Thoracic aorta (tissue), 2 donors: ENCODE measurements at regions not wholly inside any gene's neighbourhood (a gene's known extent, or its start where the extent isn't known, plus 50 kb on each side); places are given as distances from the start of the nearest gene placed in this dataset.

Experiments used
- ATAC-seq: fragments of 150-250 bp; one replicate; pipeline ENCODE4 v1.8.0; 2017; ENCODE audit warnings: low read depth; ENCODE audit not compliant: insufficient number of reproducible peaks, low FRiP score
- DNase-seq: peaks from one replicate; pipeline ENCODE4 v3.0.0-alpha.2; 2020; ENCODE audit warnings: low spot score
- H3K27ac ChIP-seq, 2 donors: fragments of 200-600 bp; sonication (generic); 1 replicate in 1 of 2; 2 replicates in 1 of 2; pipeline ENCODE4 v1.5.1; 2016; ENCODE audit warnings: mild to moderate bottlenecking in 2 of 2, moderate library complexity in 2 of 2
- H3K27me3 ChIP-seq: fragments of 200-600 bp; sonication (generic); replicated peaks from 2 replicates; pipeline ENCODE4 v1.6.0; 2016; ENCODE audit warnings: mild to moderate bottlenecking; ENCODE audit not compliant: insufficient read depth
- H3K36me3 ChIP-seq: fragments of 200-600 bp; sonication (generic); one replicate; pipeline ENCODE4 v1.5.1; 2016
- H3K4me1 ChIP-seq, 2 donors: fragments of 200-600 bp; sonication (generic); 1 replicate in 1 of 2; 2 replicates in 1 of 2; pipeline versions ENCODE4 v1.5.1 to v1.6.0; 2016; ENCODE audit warnings: low read depth in 2 of 2, mild to moderate bottlenecking in 1 of 2; ENCODE audit not compliant: control insufficient read depth in 1 of 2
- H3K4me3 ChIP-seq: fragments of 200-600 bp; sonication (generic); 2 replicates; pipeline ENCODE4 v1.5.1; 2016; ENCODE audit warnings: mild to moderate bottlenecking
- H3K9me3 ChIP-seq: fragments of 200-600 bp; sonication (generic); 2 replicates; pipeline ENCODE4 v1.5.1; 2016
- TF ChIP-seq, protein P1 (sequence below): fragments of 200-600 bp; sonication (generic); IDR thresholded peaks from one replicate; pipeline ENCODE4 v1.5.1; 2019; ENCODE audit warnings: antibody characterized with exemption

DNA sequence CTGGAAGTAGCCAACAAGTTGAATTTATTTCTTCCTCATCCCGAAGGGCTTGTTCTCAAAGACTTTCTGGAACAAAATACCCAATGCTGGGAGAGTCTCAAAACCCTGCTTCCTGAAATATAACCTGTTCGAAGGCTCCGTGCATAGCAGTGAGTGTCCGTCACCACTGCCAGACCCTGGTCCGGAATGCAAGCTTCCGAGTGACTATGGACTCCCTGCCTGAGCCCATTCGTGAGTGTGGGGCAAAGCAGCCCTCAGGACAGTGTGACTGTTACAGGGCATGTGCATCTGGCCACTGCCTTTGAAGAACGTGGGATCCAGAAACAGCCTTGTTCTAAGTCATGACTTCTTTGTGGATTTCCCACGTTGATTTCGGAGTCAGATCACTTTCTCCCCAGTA, 214.5 kb upstream of the IGF1R start:
- Histone ChIP-seq H3K27me3 (no peaks in the 10 kb centered on the region), H3K4me1 (no peaks in the 10 kb centered on the region), H3K9me3 (no peaks in the 10 kb centered on the region), H3K4me3 (no peak overlapping the region), H3K27ac (no peak overlapping the region), H3K36me3 (no peaks in the 10 kb centered on the region)
- DNase-seq (no peak), ATAC-seq (no peak)
- TF ChIP-seq, protein P1, sequence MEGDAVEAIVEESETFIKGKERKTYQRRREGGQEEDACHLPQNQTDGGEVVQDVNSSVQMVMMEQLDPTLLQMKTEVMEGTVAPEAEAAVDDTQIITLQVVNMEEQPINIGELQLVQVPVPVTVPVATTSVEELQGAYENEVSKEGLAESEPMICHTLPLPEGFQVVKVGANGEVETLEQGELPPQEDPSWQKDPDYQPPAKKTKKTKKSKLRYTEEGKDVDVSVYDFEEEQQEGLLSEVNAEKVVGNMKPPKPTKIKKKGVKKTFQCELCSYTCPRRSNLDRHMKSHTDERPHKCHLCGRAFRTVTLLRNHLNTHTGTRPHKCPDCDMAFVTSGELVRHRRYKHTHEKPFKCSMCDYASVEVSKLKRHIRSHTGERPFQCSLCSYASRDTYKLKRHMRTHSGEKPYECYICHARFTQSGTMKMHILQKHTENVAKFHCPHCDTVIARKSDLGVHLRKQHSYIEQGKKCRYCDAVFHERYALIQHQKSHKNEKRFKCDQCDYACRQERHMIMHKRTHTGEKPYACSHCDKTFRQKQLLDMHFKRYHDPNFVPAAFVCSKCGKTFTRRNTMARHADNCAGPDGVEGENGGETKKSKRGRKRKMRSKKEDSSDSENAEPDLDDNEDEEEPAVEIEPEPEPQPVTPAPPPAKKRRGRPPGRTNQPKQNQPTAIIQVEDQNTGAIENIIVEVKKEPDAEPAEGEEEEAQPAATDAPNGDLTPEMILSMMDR: no peak

DNA sequence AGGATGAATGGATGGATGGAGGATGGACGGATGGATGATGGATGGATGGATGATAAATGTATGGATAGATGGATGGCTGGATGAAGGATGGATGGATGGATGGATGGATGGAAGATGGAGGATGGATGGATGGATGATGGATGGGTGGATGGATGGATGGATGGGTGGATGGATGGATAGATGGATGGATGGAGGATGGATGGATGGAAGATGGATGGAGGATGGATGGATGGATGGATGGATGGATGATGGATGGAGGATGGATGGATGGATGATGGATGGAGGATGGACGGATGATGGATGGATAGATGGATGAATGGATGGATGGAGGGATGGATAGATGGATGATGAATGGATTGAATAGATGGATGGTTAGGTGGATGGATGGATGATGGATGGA, 210.6 kb upstream of the IGF1R start:
- Histone ChIP-seq H3K4me1 (peaks cover 0 to 4% of the 10 kb centered on the region in 2 donors), H3K27ac (no peak overlapping the region), H3K4me3 (no peak overlapping the region), H3K27me3 (no peaks in the 10 kb centered on the region), H3K9me3 (no peaks in the 10 kb centered on the region), H3K36me3 (no peaks in the 10 kb centered on the region)
- TF ChIP-seq, protein P1: no peak
- ATAC-seq (no peak), DNase-seq (no peak)

DNA sequence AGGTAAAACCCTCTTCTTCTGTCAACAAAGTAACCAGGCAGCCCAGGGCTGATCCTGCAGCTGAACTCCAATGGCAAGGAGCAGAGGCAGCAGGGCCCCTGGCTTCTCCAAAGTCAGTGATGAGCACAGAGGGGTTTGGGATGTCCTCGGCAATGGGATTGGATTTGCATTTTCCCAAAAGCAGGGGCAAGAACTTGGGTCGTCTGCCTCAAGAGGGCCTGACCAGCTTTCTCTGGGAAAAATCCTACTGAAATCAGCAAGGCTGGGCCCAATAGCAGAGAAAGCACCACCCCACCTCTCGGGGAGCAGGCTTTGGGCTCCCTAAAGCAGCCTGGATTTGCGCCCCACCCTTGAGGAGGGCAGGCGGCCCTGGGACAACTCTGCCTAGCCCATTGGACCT, 210.0 kb upstream of the IGF1R start:
- H3K9me3 ChIP-seq: no peaks in the 10 kb centered on the region
- H3K4me1 ChIP-seq: peaks cover 0 to 7% of the 10 kb centered on the region in 2 donors
- no peaks in the 10 kb centered on the region for H3K27me3 ChIP-seq
- no peaks in the 10 kb centered on the region for H3K36me3 ChIP-seq
- no peak for DNase-seq
- TF ChIP-seq, protein P1: no peak
- no peak overlapping the region for H3K4me3 ChIP-seq
- no peak for ATAC-seq
- no peak overlapping the region for H3K27ac ChIP-seq

DNA sequence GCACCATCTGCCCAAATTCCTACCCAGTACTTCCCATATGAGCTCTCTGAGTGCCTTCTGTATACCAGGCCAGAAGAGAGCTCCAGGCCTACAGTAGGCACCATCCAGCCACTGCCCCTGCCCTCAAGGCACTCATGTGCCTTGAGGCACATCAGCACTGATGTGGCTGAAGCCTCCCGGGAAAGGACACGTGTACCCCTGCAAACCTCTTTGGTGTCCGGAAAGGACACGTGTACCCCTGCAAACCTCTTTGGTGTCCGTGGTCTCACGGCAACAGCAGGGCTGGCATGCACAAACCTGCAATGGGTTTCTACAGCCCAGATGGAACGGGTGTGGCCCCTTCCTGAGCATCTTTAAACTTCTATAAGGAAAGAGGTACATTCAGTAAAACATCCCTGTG, 209.4 kb upstream of the IGF1R start:
- Histone ChIP-seq H3K27me3 (no peaks in the 10 kb centered on the region), H3K4me1 (peaks cover 0 to 7% of the 10 kb centered on the region in 2 donors), H3K4me3 (no peak overlapping the region), H3K36me3 (no peaks in the 10 kb centered on the region), H3K27ac (no peak overlapping the region), H3K9me3 (no peaks in the 10 kb centered on the region)
- TF ChIP-seq, protein P1: no peak
- no peak for DNase-seq
- ATAC-seq: no peak

DNA sequence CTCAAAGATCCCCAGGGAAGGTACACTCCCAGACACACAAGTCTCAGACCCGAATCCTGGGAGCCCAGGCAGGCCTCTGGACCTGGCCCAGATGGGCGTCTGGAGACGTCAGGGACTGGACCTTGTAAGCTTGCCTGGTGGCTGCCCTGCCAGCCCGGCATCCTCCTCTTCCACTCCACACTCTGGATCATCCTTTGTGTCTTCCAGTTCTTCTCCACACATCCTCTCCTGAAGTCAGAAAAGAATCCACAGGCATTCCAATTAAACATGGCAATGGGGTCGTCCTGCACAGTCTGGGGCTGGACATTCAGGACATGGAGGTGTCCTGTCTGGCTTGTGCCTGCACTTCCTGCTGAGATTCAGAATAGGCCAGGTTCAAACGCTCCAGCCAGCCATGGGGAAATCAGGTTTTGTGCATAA, 208.8 kb upstream of the IGF1R start:
- H3K4me3 ChIP-seq: no peak overlapping the region
- ATAC-seq: no peak
- no peaks in the 10 kb centered on the region for H3K36me3 ChIP-seq
- no peak overlapping the region for H3K27ac ChIP-seq
- H3K4me1 ChIP-seq: peaks cover 0 to 7% of the 10 kb centered on the region in 2 donors
- no peak for DNase-seq
- H3K9me3 ChIP-seq: no peaks in the 10 kb centered on the region
- H3K27me3 ChIP-seq: no peaks in the 10 kb centered on the region
- TF ChIP-seq, protein P1: no peak
